ENCODE measurements at regions not wholly inside any gene's neighbourhood (a gene's known extent, or its start where the extent isn't known, plus 50 kb on each side); places are given as distances from the start of the nearest gene placed in this dataset.
"Not testable (repeated sequence)": the region's sequence is repeated elsewhere in the genome, so short reads cannot be mapped to it uniquely, and the experiment has no call there.

DNA sequence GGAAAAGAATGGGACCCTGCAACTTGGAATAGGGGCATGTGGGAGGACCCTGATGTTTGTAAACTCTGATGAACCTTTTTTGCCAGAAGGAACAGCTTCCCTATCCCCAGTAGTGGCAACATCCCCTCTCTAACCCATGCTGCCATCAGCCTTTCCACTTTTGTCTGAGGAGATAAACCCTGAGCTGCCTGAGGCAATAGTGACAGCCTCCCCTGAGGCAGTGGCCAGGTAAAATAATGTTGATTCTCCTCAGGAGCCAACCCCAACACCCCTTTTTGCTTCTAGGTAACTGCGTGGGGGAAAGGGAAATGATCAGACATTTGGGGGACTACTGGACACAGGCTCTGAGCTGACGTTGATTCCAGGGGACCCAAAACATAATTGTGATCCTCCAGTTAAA, 106.8 kb upstream of the NPAS2 start:
- Histone ChIP-seq H3K4me3 (ENCODE audit: low read depth, low read length) (no peak overlapping the region), H3K4me1 (peaks cover 4% of the 10 kb centered on the region; the same call in 1 of the 2 replicates), H3K36me3 (ENCODE audit: control insufficient read depth, insufficient read depth, low read length) (no peaks in the 10 kb centered on the region), H3K9me3 (no peaks in the 10 kb centered on the region), H3K27me3 (replicated peaks; ENCODE audit: control insufficient read depth, insufficient read depth, low read length) (no peaks in the 10 kb centered on the region)
- H3K4me3 Mint-ChIP-seq (ENCODE audit: unreplicated experiment), result no peak overlapping the region
- POLR2A ChIA-PET, result no interaction called here
- CTCF ChIA-PET, result no interaction called here
- no peaks in the 10 kb centered on the region for H3K9me3 Mint-ChIP-seq (ENCODE audit: unreplicated experiment)
- TF ChIP-seq, protein P1, sequence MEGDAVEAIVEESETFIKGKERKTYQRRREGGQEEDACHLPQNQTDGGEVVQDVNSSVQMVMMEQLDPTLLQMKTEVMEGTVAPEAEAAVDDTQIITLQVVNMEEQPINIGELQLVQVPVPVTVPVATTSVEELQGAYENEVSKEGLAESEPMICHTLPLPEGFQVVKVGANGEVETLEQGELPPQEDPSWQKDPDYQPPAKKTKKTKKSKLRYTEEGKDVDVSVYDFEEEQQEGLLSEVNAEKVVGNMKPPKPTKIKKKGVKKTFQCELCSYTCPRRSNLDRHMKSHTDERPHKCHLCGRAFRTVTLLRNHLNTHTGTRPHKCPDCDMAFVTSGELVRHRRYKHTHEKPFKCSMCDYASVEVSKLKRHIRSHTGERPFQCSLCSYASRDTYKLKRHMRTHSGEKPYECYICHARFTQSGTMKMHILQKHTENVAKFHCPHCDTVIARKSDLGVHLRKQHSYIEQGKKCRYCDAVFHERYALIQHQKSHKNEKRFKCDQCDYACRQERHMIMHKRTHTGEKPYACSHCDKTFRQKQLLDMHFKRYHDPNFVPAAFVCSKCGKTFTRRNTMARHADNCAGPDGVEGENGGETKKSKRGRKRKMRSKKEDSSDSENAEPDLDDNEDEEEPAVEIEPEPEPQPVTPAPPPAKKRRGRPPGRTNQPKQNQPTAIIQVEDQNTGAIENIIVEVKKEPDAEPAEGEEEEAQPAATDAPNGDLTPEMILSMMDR (IDR thresholded peaks at IDR 0.05; ENCODE audit: insufficient read depth in 1 of 2, low read depth in 1 of 2, low read length in 1 of 2, severe bottlenecking in 1 of 2, unreplicated experiment in 1 of 2), result no peak
- intact Hi-C loops (cut with micrococcal nuclease; ENCODE audit: unreplicated experiment), result no loop called here
- H3K36me3 Mint-ChIP-seq (ENCODE audit: insufficient read depth, unreplicated experiment), result no peaks in the 10 kb centered on the region
- no peak for DNase-seq
- H3K27ac Mint-ChIP-seq (ENCODE audit: unreplicated experiment), result no peak overlapping the region
- BruUV-seq (replicated peaks), result no TSS peak
- no peaks in the 10 kb centered on the region for H3K4me1 Mint-ChIP-seq (ENCODE audit: low read depth, unreplicated experiment)
- no peaks in the 10 kb centered on the region for H3K27me3 Mint-ChIP-seq (ENCODE audit: insufficient read depth, unreplicated experiment)

DNA sequence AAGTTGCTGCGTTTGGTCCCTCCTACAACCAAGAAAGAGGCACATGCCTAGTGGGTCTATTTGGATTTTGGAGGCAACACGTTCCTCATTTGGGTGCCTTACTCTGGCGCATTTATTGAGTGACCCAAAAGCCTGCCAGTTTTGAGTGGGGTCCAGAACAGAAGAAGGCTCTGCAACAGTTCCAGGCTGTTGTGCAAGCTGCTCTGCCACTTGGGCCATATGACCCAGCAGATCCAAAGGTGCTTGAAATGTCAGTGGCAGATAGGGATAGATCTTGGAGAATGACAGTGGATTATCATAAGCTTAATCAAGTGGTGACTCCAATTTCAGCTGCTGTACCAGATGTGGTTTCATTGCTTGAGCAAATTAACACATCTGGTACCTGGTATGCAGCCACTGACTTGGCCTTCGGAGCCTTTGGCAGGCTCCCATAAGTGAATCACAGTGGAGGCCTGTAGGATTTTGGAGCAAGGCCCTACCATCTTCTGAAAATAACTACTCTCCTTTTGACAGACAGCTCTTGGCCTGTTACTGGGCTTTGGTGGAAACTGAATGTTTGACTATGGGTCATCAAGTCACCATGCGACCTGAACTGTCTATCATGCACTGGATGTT, 105.4 kb upstream of the NPAS2 start:
- H3K4me1 ChIP-seq; H3K4me3 Mint-ChIP-seq (ENCODE audit: unreplicated experiment); H3K36me3 Mint-ChIP-seq (ENCODE audit: insufficient read depth, unreplicated experiment); CTCF ChIA-PET; H3K4me1 Mint-ChIP-seq (ENCODE audit: low read depth, unreplicated experiment); H3K27me3 ChIP-seq (replicated peaks; ENCODE audit: control insufficient read depth, insufficient read depth, low read length); H3K4me3 ChIP-seq (ENCODE audit: low read depth, low read length); H3K9me3 ChIP-seq; H3K27me3 Mint-ChIP-seq (ENCODE audit: insufficient read depth, unreplicated experiment); BruUV-seq (replicated peaks); H3K9me3 Mint-ChIP-seq (ENCODE audit: unreplicated experiment); H3K36me3 ChIP-seq (ENCODE audit: control insufficient read depth, insufficient read depth, low read length); H3K27ac Mint-ChIP-seq (ENCODE audit: unreplicated experiment); DNase-seq: not testable (repeated sequence)
- intact Hi-C loops (cut with micrococcal nuclease; ENCODE audit: unreplicated experiment), result loop anchor here (5.0 kb wide), 2 partner anchors 107 to 273 kb away; no protein-coding TSS in a partner anchor
- POLR2A ChIA-PET, result interaction anchor here (0.6 kb wide), 1 partner anchor 84 kb away, joined by 4 read pairs; no protein-coding TSS in a partner anchor

DNA sequence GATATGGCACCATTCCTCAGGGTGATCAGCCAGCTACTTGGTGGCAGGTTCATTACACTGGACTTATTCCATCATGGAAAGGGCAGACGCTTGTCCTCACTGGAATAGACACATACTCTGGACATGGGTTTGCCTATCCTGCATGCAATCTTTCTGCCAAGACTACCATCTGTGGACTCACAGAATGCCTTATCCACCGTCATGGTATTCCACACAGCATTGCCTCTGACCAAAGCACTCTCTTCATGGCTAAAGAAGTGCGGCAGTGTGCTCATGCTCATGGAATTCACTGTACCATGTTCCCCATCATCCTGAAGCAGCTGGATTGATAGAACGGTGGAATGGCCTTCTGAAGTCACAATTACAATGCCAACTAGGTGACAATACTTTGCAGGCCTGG, 104.1 kb upstream of the NPAS2 start:
- H3K27me3 Mint-ChIP-seq (ENCODE audit: insufficient read depth, unreplicated experiment); H3K9me3 ChIP-seq; POLR2A ChIA-PET; H3K4me1 ChIP-seq; H3K4me1 Mint-ChIP-seq (ENCODE audit: low read depth, unreplicated experiment); BruUV-seq (replicated peaks); H3K27me3 ChIP-seq (replicated peaks; ENCODE audit: control insufficient read depth, insufficient read depth, low read length); H3K27ac Mint-ChIP-seq (ENCODE audit: unreplicated experiment); H3K9me3 Mint-ChIP-seq (ENCODE audit: unreplicated experiment); H3K36me3 ChIP-seq (ENCODE audit: control insufficient read depth, insufficient read depth, low read length); DNase-seq; H3K4me3 Mint-ChIP-seq (ENCODE audit: unreplicated experiment); H3K36me3 Mint-ChIP-seq (ENCODE audit: insufficient read depth, unreplicated experiment); H3K4me3 ChIP-seq (ENCODE audit: low read depth, low read length); CTCF ChIA-PET: not testable (repeated sequence)
- intact Hi-C loops (cut with micrococcal nuclease; ENCODE audit: unreplicated experiment), result loop anchor here (5.0 kb wide), 2 partner anchors 109 to 271 kb away; no protein-coding TSS in a partner anchor

DNA sequence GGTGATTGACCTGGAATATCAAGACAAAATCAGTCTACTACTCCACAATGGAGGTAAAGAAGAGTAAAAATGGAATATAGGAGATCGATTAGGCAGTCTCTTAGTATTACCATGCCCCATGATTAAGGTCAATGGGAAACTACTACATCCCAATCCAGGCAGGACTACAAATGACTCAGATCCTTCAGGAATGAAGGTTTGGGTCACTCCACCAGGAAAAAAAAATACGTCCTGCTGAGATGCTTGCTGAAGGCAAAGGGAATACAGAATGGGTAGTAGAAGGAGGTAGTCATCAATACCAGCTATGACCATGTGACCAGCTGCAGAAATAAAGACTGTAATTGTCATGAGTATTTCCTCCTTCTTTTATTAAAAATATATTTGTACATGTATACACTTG, 103.4 kb upstream of the NPAS2 start:
- no peaks in the 10 kb centered on the region for H3K9me3 Mint-ChIP-seq (ENCODE audit: unreplicated experiment)
- H3K36me3 ChIP-seq (ENCODE audit: control insufficient read depth, insufficient read depth, low read length), result no peaks in the 10 kb centered on the region
- H3K4me3 ChIP-seq (ENCODE audit: low read depth, low read length), result no peak overlapping the region
- POLR2A ChIA-PET, result no interaction called here
- TF ChIP-seq, protein P1 (IDR thresholded peaks at IDR 0.05; ENCODE audit: insufficient read depth in 1 of 2, low read depth in 1 of 2, low read length in 1 of 2, severe bottlenecking in 1 of 2, unreplicated experiment in 1 of 2), result no peak
- H3K36me3 Mint-ChIP-seq (ENCODE audit: insufficient read depth, unreplicated experiment), result no peaks in the 10 kb centered on the region
- no peaks in the 10 kb centered on the region for H3K27me3 Mint-ChIP-seq (ENCODE audit: insufficient read depth, unreplicated experiment)
- CTCF ChIA-PET, result no interaction called here
- no peaks in the 10 kb centered on the region for H3K27me3 ChIP-seq (replicated peaks; ENCODE audit: control insufficient read depth, insufficient read depth, low read length)
- no TSS peak for BruUV-seq (replicated peaks)
- no peaks in the 10 kb centered on the region for H3K9me3 ChIP-seq
- peaks cover 7% of the 10 kb centered on the region; the same call in 1 of the 2 replicates for H3K4me1 ChIP-seq
- no peak overlapping the region for H3K4me3 Mint-ChIP-seq (ENCODE audit: unreplicated experiment)
- no peak for DNase-seq
- intact Hi-C loops (cut with micrococcal nuclease; ENCODE audit: unreplicated experiment), result loop anchor here (5.0 kb wide), 2 partner anchors 109 to 271 kb away; no protein-coding TSS in a partner anchor
- H3K27ac Mint-ChIP-seq (ENCODE audit: unreplicated experiment), result no peak overlapping the region
- no peaks in the 10 kb centered on the region for H3K4me1 Mint-ChIP-seq (ENCODE audit: low read depth, unreplicated experiment)
